ENCODE measurements at regions not wholly inside any gene's neighbourhood (a gene's known extent, or its start where the extent isn't known, plus 50 kb on each side); places are given as distances from the start of the nearest gene placed in this dataset.

- Histone ChIP-seq H3K36me3 (ENCODE audit: low read depth, missing control alignments) (no peaks in the 10 kb centered on the region), H3K9me3 (no peaks in the 10 kb centered on the region), H3K4me1 (no peaks in the 10 kb centered on the region), H3K4me3 (no peak overlapping the region), H3K27ac (peak overlapping the region; percentile 20 to 25), H3K27me3 (no peaks in the 10 kb centered on the region)
- intact Hi-C loops (cut with DNase I; ENCODE audit: low total_unique reads): no loop called here
- no peak for TF ChIP-seq CTCF (IDR thresholded peaks at IDR 0.05)
- no peak for DNase-seq
- WGBS, 2 donors: 42 to 48% methylated on average over 4 of the region's 4 CpGs
Observed at GRCh38 chr7:133197972-133198544, 54.8 kb upstream of the EXOC4 start.

GRCh38 chr7:133199831-133200230, 53.0 kb upstream of the EXOC4 start:
- Histone ChIP-seq H3K4me1 (no peaks in the 10 kb centered on the region), H3K27me3 (no peaks in the 10 kb centered on the region), H3K4me3 (no peak overlapping the region), H3K27ac (no peak overlapping the region), H3K36me3 (ENCODE audit: low read depth, missing control alignments) (no peaks in the 10 kb centered on the region), H3K9me3 (no peaks in the 10 kb centered on the region)
- no peak for DNase-seq
- no peak for TF ChIP-seq CTCF (IDR thresholded peaks at IDR 0.05)
- TF ChIP-seq POLR2A (IDR thresholded peaks at IDR 0.05): no peak
- intact Hi-C loops (cut with DNase I; ENCODE audit: low total_unique reads): no loop called here
- WGBS, 2 donors: 87 to 100% methylated on average over 2 of the region's 2 CpGs

- Histone ChIP-seq H3K4me3 (no peak overlapping the region), H3K4me1 (no peaks in the 10 kb centered on the region), H3K27ac (no peak overlapping the region), H3K9me3 (no peaks in the 10 kb centered on the region), H3K27me3 (no peaks in the 10 kb centered on the region), H3K36me3 (ENCODE audit: low read depth, missing control alignments) (no peaks in the 10 kb centered on the region)
- WGBS, 2 donors: 91 to 100% methylated on average over 1 of the region's 1 CpG
- intact Hi-C loops (cut with DNase I; ENCODE audit: low total_unique reads): no loop called here
- no peak for DNase-seq
- TF ChIP-seq POLR2A (IDR thresholded peaks at IDR 0.05): no peak
- no peak for TF ChIP-seq CTCF (IDR thresholded peaks at IDR 0.05)
Observed at GRCh38 chr7:133201470-133201869, 51.4 kb upstream of the EXOC4 start.

GRCh38 chr7:133202942-133203341, 49.9 kb upstream of the EXOC4 start:
- intact Hi-C loops (cut with DNase I; ENCODE audit: low total_unique reads): no loop called here
- WGBS, 2 donors: 82 to 95% methylated on average over 1 of the region's 1 CpG
- Histone ChIP-seq H3K4me3 (no peak overlapping the region), H3K9me3 (no peaks in the 10 kb centered on the region), H3K36me3 (ENCODE audit: low read depth, missing control alignments) (no peaks in the 10 kb centered on the region), H3K4me1 (no peaks in the 10 kb centered on the region), H3K27me3 (no peaks in the 10 kb centered on the region), H3K27ac (no peak overlapping the region)
- no peak for TF ChIP-seq CTCF (IDR thresholded peaks at IDR 0.05)
- no peak for TF ChIP-seq POLR2A (IDR thresholded peaks at IDR 0.05)
- DNase-seq: no peak
